SK-N-SH (cell line): ENCODE measurements at regions not wholly inside any gene's neighbourhood (a gene's known extent, or its start where the extent isn't known, plus 50 kb on each side); places are given as distances from the start of the nearest gene placed in this dataset.

Source experiments
- CHD2 ChIP-seq: fragments of 150-350 bp; IDR thresholded peaks from 2 replicates; pipeline ENCODE4 v1.6.1; 2018; ENCODE audit warnings: low read length; ENCODE audit not compliant: partially characterized antibody
- CTCF ChIP-seq: fragments of 200-600 bp; sonication (generic); IDR thresholded peaks from 2 replicates; pipeline ENCODE4 v1.6.1; 2017; ENCODE audit warnings: antibody characterized with exemption, mild to moderate bottlenecking, moderate library complexity
- FOSL2 ChIP-seq: IDR thresholded peaks from 2 replicates; pipeline ENCODE4 v1.4.0; 2012; ENCODE audit warnings: low read depth, mild to moderate bottlenecking, moderate library complexity, borderline replicate concordance
- MXI1 ChIP-seq: IDR thresholded peaks from 2 replicates; pipeline ENCODE4 v1.6.1; 2012; ENCODE audit warnings: mild to moderate bottlenecking, low read depth, low read length, improper control_type of control experiment
- NRF1 ChIP-seq: IDR thresholded peaks from 2 replicates; pipeline ENCODE4 v1.6.1; 2012; ENCODE audit warnings: low read depth, mild to moderate bottlenecking, low read length
- POLR2AphosphoS5 ChIP-seq: IDR thresholded peaks from 2 replicates; pipeline ENCODE4 v1.6.1; 2012; ENCODE audit warnings: low read depth, low read length
- RFX5 ChIP-seq: IDR thresholded peaks from 2 replicates; pipeline ENCODE4 v1.6.1; 2012; ENCODE audit warnings: mild to moderate bottlenecking, improper control_type of control experiment, low read length
- SMC3 ChIP-seq: IDR thresholded peaks from 2 replicates; pipeline ENCODE4 v1.6.1; 2012; ENCODE audit warnings: low read depth, low read length, improper control_type of control experiment
- USF1 ChIP-seq: IDR thresholded peaks from 2 replicates; pipeline ENCODE4 v1.4.0; 2012; ENCODE audit warnings: low read depth, borderline replicate concordance
- YY1 ChIP-seq: IDR thresholded peaks from 2 replicates; pipeline ENCODE4 v1.4.0; 2012; ENCODE audit warnings: low read depth, mild to moderate bottlenecking

- TF ChIP-seq POLR2AphosphoS5, result no peak
- no peak for TF ChIP-seq FOSL2
- no peak for TF ChIP-seq RFX5
- no peak for TF ChIP-seq CHD2
- no peak for TF ChIP-seq NRF1
- TF ChIP-seq CTCF, result no peak
- TF ChIP-seq YY1, result no peak
- no peak for TF ChIP-seq MXI1
- TF ChIP-seq USF1, result no peak
- no peak for TF ChIP-seq SMC3
These were observed 555.6 kb downstream of the LTN1 start for GRCh38 chr21:28437061-28437460.
